GM21447 (cell line): ENCODE measurements at regions not wholly inside any gene's neighbourhood (a gene's known extent, or its start where the extent isn't known, plus 50 kb on each side); places are given as distances from the start of the nearest gene placed in this dataset.
A peak's percentile ranks its signal among the peaks of the same experiment; 100 is the strongest.
"Not testable (repeated sequence)": the region's sequence is repeated elsewhere in the genome, so short reads cannot be mapped to it uniquely, and the experiment has no call there.

ENCODE experiments used
- ATAC-seq: cut with Tn5 transposase; IDR thresholded peaks from one replicate; pipeline ENCODE4 v1.9.1; 2021; ENCODE audit not compliant: unreplicated experiment

- no peak for ATAC-seq
Observed at GRCh38 chr3:3902161-3902560, 102.9 kb downstream of the LRRN1 start.

DNA sequence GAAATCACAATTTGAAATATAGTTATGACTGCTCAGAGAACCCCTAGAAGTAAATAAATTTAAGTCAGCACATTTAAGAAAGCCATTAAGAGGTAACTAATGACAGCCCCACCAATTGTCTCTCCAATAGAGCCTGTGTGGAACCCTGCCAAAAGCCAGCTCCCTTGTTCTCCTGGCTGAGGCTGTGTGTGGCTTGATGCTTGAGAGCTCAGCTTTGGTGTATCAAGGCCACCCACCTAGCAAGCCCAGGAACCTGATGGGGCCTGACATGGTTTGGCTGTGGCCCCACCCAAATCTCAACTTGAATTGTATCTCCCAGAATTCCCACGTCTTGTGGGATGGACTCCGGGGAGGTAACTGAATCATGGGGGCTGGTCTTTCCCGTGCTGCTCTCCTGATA, 106.9 kb downstream of the LRRN1 start:
- ATAC-seq: no peak

DNA sequence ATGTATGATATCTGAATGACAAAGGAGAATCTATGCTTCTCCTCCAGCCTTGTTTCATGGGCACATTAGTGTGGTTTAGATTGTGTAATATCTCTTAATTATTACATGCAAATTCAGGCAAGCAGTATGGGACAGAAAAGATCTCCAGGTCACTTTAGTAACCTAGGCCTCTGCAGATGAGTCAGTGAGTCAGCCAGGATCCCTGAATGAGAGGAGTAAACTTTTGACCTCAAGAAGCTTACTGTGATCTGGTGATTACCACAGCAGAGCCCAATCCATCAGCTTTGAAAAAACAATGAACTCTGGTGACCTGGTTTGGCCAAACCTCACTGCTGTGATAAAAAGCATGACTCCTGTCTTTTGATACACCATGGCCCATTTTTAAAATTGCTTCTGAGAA, 107.8 kb downstream of the LRRN1 start:
- no peak for ATAC-seq

DNA sequence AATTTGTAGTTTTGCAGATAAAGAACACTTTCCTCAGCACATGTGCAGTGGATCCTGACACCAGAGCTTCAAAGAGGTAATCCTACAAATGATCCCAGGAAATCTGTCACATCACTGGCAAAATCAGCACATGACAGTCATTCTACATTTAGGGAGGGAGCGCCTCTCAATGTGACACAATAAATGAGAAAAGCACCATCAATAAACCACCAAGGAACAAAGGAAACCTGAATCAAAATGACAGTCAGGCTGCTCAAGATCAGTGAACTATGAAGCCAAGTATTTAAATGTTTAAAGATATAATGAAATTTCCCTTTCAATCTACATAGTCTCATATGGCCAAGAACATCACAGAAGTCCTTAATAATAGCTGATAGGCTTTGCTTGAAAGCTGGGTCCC, 119.5 kb downstream of the LRRN1 start:
- ATAC-seq: no peak

DNA sequence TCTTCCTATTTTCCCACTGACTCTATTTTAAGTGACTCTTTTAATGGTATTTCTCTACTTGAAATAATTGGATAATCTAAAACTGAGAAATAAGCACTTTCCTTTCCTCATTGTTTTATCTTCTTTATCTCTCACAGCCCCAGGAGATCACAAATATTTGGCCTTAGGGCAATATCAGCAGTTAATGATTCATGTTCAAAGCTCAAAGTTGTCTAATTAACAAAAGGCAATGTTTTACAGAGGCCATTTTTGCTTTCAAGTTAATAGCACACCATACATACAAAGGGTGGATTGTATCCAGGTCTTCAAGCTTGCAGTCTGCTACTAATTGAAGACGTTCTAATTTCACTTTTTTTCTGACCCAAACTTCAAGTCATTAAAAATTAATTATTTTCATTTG, 120.1 kb downstream of the LRRN1 start:
- no peak for ATAC-seq

DNA sequence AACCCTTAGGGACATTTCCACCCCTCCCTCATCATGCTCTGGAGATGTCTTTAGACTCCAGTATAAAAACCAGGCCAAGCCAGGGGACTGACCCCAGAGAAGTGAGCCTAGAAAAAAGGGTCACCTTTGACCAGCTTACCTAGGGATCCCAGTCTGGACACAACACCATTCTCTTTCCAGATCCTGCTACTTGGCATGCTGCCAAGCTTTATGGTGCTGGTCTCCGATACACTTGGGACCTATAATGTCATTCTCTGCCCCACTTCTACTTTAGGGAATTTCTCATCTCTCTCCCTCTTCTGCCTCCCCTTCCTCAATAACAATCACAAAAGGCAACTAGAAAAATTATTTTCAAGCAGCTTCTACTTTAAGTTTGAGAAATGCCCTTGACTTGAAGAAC, 124.4 kb downstream of the LRRN1 start:
- ATAC-seq: no peak

GRCh38 chr3:3927198-3927597, 128.0 kb downstream of the LRRN1 start:
- ATAC-seq: no peak

DNA sequence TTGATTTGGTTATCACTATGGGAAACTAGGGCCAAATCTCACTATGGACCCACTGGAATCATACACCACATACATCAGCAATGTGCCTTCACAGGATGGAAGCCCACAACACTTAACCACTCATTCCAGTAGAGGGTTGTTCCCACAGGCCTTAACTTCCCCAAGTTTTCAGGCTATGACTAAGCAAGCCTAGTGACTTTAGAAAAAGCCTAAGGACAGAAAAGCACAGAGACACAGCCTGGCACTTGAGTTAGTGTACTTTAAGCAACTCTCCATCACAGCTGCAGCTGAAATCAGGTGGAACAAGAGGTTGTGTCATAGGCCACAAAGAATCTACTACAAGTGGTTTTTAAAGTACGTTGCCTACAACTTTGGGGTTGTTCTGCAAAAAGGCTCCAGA, 128.7 kb downstream of the LRRN1 start:
- ATAC-seq: peak; percentile 45

GRCh38 chr3:3941380-3941779, 142.1 kb downstream of the LRRN1 start:
- ATAC-seq: not testable (repeated sequence)

- no peak for ATAC-seq
Observed at GRCh38 chr3:3951071-3951470, 151.8 kb downstream of the LRRN1 start.

DNA sequence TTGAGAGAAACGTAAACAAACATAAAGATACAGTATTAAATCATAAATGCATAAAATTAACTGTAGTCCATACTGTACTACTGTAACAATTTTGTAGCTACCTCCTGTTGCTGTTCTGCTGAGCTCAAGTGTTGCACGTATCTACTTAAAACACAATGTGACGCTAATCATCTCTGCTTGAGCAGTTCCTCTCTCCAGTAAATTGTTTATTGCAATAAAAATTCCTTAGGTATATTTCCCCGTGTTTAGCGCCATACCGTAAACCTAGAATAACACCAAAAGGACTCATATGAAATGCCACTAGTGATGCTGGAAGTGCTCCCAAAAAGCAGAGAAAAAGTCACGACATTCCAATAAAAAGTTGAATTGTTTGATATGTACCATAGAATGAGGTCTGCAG, 152.3 kb downstream of the LRRN1 start:
- ATAC-seq: no peak

DNA sequence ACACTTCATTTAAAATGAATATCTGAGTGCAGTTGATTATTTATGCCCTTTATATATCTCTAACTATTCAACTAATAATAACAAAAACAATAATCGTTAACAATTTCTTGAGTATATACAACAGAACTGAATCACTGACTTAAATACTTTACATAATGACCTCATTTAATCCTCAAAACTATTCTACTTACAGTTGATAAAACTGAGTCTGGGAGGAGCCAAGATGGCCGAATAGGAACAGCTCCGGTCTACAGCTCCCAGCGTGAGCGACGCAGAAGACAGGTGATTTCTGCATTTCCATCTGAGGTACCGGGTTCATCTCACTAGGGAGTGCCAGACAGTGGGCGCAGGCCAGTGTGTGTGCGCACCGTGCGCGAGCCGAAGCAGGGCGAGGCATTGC, 163.6 kb downstream of the LRRN1 start:
- ATAC-seq: not testable (repeated sequence)

GRCh38 chr3:3984053-3984452, 184.8 kb downstream of the LRRN1 start:
- ATAC-seq: no peak

DNA sequence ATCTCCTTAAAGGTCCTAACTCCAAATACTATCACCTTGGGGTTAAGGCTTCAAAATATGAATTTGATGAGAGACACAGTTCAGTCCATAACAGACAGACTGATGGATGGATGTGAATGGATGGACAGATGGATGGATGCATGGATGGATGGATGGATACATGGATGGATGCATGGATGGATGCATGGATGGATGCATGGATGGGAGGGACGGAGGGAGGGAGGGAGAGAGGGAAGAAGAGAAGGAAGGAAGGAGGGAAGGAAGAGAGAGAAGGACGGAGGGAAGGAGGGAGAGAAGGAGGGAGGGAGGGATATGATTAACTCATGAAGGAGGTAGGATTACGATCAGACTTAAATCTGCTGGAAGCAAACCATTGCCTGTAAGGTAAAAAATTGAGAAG, 192.4 kb downstream of the LRRN1 start:
- no peak for ATAC-seq

DNA sequence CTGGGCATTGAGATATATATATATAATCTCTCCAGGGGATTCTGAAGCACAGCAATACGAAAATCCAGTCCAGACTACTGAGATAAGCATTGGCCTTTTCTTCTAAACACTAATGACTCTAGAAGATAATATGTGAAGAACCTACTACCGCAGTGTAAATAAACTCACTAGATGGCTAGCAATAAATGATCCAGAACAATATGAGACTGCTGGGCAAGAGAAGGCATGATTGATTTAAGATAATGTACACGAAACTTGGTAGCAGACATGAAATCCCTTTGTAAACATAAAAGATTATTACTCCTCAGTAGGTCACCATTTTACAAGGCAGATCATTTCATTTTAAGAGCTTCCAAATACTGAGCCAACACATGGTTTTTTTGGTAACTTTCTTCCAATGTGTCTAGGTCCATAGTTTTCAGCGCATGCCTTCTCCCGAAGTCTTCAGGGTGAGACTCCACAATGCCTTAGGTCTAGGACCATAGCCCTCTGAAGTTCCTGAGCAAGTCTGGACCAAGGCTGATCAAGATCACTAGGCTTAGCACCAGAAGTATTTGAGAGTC, 193.2 kb downstream of the LRRN1 start:
- no peak for ATAC-seq

DNA sequence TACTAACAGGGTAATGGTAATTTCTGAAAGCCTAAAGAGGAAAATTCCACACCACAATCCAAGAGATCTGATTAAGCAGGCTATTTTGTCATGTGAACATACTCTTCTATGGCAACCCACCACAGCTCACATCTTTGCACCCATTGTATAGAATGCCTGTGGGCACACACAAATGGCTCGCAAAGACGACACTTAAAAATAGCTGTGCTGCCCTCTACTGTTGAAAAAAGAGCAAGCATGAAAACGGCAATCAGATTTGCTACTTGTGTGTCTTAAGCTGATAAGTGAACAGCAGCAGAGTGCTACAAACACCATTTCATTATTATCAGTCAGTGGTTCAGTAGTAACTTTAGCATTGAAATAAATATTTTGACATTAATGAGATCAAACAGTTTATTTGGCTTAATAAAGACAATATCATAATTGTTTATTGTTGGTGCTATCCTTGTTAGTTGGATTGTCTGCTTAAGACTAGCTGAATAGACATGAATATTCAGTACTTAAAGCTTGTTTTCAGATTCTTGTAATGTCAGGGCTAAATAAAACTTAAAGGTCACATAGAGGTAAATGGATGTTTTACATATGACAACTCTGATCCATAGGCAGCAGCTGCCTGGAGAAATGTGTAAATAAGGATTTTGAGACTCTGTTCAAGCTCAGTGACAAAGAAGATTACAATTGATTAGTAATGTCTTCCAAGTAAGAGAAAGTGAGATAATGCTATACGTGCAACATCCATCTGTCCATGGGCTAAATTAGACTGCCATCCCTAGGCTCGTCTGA, 199.1 kb downstream of the LRRN1 start:
- peak; percentile 84 for ATAC-seq

- ATAC-seq: not testable (repeated sequence)
Observed at GRCh38 chr3:3999340-3999739, 200.1 kb downstream of the LRRN1 start.

DNA sequence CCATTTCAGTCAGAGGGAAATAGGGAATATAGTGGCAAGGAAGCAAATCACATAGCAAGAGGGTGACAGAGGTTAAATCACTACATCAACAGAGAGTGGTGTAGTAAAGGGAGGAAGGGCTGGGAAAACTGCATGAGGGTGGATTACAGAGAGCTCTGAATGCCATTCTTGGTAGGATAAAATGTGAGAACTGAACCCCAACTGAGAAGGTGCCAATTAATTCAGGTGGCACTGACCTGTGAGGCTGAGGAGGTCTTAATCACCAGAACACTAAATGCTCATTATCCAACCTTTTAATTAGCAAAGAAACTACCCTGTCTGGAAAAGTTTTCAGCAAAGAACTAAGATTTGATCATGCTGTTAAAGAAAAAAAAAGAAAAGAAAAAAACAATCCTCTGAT, 202.7 kb downstream of the LRRN1 start:
- no peak for ATAC-seq

DNA sequence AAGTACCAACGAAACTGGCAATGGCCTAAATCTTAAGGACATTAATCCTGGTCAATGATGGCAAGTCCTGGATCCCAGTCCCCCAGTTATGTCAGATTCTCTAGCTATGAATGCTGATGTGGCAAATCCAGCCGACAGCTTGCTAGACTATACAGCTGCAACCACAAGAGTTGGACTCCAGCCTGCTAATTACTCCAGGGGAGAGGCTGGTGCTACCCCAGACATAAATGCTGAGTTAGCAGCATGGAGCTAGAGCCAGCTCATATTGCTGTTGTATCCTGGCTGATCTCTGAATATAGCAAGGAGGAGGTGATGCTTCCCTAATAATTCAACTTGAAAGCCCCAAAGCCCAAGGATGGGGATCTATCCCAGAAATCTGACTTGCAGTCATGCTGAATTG, 207.1 kb downstream of the LRRN1 start:
- no peak for ATAC-seq

- ATAC-seq: no peak
Observed at GRCh38 chr3:4008205-4008604, 209.0 kb downstream of the LRRN1 start.

DNA sequence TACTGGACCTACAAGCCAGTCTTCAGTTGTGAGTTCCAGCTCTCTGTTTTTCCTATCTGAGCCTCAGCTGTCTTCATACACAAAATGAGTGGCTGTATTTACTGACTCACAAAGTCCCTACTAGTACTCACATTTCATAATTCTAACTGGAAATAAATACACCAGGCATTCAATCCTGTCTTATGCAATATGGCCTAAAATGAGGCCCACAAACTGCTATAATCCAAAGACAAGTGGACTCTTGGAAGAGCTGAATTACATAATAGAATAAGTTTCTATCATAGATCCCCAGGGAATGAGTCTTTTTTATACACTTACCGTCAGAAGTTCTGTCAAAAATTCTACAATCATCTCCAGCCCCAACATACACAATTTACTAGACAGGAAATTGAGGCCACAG, 211.9 kb downstream of the LRRN1 start:
- ATAC-seq: no peak

- ATAC-seq: no peak
Observed at GRCh38 chr3:4015426-4015825, 216.2 kb downstream of the LRRN1 start.

DNA sequence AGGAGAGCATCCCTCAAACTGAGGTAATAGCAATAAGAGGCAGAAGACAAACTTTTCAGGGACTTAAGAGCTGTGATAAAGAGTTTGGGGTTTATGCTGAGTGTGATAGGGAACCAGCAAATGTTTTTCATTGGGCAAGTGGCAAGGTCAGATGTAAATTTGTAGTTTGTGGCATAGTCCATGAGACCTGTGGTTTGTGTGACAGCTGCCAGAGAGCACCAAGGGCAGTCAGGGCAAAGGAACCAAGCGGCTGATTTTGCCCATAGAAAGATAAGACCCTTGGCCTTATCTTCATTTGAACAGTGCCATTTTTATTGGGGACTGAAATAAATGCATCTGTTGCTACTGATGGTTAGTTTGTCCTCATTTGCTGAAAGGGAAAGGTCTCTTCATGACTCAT, 220.3 kb downstream of the LRRN1 start:
- no peak for ATAC-seq
